Fibroblast of skin of left quadriceps (primary cell): ENCODE measurements at regions not wholly inside any gene's neighbourhood (a gene's known extent, or its start where the extent isn't known, plus 50 kb on each side); places are given as distances from the start of the nearest gene placed in this dataset.

ENCODE experiments used
- DNase-seq, 2 experiments: peaks; one replicate each; pipeline ENCODE4 v3.0.0-alpha.2; 2013; ENCODE audit warnings: low read depth in 2 of 2

DNA sequence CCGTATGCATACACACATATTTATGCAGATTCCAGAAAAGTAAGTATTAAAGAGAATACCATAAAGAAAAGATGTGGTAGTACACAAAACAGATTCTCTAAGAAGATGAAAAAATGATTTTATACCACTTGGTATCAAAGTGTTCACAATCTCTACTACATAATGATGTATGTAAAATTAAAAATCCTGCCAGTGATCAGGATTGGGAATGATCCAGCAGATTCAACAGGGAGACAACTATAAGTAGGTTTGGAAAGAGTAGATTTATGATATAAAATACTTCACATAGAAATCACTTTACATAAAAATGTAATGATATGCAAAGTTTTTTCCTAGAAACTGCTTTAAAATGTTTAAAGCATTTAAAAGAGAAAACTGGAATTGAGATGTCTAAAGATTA, 447.0 kb downstream of the CNTNAP4 start:
- DNase-seq, result no peak

DNA sequence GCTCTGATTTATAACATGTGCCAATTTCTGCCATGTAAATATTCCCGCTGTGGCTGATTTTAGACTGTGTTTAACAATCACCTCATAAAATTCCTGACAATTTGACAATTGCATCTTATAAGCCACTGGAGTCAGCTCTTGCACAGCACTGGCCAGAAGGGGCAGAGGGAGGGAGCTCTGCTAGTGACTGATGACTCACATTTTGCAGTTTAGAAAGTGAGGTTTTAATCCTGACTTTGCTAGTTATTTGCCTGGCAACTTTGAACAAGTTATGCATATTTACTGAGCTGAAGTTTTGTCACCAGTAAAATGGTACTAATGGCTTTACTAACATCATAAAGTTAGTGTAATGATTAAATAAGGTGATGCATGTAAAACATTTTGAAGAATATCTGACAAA, 452.3 kb downstream of the CNTNAP4 start:
- no peak for DNase-seq

DNA sequence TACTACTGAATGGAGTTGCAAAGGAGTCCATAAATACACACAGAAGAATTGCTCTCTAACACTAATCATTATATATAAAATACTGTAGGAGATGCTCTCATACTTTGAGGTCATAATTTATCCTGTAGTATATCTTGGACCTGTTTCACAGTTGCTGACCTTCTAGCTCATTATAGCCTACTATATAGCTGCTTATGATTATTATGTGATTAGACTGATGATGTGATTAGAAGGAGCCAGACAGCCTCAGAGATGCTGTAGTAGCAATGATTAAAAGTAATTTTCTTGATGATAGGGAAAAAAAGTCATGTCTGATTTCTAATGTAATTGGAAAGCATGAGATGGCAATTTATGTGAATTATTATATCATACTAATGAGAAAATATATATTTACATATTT, 455.7 kb downstream of the CNTNAP4 start:
- no peak for DNase-seq

DNA sequence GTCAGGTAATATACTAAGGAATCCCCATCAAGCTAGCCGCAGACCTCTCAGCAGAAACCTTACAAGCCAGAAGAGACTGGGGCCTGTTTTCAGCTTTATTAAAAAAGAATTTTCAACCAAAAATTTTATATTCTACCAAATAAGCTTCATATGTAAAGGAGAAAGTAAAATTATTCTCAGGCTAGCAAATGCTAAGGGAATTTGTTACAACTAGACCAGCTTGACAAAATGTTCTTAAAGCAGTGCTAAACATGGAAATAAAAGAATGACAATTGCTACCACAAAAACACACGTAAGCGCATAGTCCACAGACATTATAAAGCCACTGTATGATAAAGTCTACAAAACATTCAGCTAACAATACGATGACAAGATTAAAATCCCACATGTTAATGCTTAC, 449.4 kb upstream of the MON1B start:
- DNase-seq, result no peak

DNA sequence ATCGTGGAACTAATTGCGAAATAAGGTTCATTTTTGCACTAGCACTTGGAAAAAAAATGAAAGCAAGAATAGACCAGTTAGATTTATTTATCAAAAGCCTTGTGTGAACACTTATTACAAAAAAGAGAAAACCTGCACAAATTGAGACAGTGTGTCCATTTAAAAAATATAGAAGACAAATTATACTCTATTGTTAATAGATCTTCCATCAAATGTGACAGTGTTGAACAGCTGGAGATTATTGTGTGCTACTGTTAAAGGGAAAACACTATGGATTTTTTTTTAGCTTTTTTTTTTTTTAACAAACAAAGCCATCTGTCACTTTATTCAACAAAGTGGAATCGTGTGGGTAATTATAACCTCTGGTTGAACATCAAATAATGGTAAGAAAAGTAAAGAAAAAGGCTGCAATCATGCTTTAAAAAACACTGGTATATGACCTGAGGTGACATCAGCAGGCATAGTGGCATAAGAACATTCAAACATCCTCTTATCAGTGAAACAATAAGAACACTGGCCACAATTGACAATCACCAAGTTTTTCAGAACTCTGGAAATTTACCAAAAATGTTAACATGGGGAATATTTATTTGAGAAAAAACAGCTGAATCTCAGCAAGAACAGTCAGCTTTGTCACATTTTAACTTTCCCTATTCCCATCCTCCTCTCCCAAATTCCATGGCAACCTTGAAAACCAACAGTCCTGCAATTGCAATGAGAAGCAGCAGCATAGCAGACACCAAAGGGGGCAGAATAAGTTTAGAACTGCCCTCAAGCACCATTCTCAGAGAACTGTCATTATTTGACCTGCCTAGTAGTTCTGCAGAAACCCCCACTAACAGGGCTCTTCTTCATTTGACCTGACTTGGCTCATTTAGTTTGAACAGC, 442.3 kb upstream of the MON1B start:
- DNase-seq, result no peak

DNA sequence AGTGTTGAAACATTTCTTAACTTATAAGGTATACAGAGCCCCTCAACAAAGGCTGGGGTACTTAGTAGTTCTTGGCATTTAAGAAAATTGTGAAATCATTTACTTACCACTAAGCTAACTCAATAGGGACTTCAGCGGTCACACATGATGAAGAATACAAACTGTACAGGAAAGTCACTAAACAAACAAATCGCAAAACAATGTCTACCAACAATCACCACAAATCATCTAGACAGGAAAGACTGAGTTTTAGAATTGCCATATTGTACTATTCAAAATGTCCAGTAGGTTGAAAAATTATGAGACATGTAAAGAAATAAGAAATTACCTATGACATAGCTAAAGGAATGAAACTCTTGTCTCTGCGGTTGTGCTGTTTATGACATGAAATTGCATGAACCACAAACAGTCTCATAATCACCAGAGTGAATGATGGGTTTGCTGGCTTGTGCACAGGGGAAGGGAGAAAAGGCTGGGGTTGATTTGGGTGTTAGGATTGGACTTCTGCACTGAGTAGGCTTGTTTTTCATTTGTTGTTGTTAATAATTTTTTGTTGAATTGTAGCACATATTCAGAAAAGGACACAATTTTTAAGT, 441.1 kb upstream of the MON1B start:
- no peak for DNase-seq

DNA sequence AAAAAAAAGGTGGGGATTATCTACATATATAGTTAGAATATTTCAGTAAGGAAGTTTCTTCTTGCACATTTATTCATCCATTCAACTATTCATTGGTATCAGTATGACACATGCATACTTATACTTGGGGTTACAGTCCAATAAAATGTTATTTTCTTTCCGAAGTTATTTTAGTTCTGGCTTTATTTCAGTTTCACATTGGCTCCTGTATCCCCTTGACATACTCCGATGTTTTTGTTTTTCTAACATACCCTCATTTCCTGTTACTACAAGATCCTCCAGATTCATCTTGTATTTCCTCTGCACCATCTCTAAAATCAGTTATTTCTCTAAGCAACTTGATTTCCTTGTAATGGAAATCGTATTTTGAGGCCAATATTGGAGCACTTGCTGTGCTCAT, 435.5 kb upstream of the MON1B start:
- no peak for DNase-seq

DNA sequence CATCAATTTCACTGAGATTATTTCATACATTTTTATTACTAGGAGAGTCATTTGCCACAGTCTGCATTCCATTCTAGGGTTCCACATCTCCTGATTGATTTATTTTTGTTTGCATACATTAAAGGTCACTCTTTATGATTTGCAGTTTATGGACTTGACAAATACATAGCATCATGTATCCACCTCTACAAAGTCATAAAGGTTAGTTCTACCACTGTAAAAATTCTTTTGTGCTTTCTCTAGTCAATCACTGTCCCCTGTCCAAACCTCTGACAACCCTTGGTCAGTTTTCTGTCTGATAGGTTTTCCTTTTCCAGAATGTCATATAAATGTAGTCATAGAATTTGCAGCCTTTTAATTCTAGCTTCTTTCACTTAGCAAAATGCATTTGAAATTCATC, 434.6 kb upstream of the MON1B start:
- DNase-seq, result no peak

DNA sequence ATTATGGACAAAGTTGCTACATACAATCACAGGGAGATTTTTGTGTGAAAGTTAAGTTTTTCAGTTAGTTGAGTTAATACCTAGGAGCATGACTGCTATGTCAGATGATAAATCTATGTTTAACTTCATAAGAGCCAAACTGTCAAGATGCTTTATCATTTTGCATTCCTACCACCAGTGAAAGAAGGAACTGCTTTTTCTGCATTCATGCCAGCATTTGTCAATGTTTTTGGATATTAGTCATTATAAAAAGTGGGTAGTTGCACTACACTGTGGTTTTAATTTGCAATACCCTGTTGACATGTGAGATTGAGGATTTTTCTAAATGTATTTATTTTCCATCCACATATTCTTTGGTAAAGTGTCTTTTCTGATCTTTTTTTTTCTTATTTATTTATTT, 434.0 kb upstream of the MON1B start:
- peak; percentile 3 to 7 for DNase-seq

DNA sequence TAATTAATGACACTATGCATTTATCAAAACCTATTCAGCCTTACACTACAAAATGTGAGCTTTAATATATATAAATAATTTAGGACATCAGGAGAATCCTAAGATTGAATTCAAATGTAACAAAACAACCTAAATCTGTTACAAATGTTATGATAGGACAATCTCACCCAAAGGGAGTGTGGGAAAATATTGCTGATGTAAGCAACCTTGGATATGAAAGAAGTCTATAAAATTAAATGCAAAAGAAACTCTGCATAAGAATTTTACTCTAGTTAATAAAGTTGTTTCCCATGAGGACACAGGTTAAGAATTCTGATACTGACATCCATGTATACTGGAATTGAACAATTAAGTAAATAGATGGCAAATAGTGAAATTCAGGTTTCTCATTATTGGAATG, 424.5 kb upstream of the MON1B start:
- DNase-seq, result no peak

DNA sequence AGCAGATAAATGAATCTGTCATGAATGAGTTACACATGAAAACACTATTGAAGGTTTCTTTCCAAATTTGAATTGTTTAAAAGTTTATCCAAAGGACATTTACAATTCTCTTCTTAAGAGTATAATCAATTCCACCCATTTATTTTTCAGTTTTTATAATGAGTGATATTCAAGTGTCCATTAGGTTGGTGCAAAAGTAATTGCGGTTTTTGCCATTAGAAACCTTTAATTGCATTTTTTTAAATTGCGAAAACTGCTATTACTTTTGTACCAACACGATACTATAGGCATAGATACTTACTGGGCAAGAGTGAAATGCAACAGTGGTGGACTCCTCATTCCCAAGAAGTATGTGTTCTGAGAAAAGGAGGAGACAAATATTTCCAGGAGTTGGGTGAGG, 422.7 kb upstream of the MON1B start:
- DNase-seq, result no peak

DNA sequence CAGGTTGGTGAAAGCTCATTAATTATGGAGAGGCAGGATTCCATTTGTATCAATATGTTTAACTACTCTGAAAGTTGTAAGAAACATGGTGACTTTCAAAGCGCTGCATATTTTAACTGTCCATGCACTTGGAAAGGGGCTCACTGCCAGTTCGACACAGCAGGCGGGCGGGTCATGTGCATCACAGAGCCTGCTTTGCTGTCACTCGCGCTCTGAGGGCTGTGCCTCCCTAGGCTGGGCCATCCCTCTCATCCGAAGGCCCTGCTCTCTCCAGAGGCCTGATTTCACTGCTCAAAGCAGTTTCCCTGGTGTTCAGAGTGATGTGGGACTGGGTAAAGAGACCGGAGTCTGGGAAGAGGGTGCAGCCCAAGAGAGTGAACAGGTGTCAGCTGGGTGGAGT, 422.0 kb upstream of the MON1B start:
- DNase-seq, result no peak

DNA sequence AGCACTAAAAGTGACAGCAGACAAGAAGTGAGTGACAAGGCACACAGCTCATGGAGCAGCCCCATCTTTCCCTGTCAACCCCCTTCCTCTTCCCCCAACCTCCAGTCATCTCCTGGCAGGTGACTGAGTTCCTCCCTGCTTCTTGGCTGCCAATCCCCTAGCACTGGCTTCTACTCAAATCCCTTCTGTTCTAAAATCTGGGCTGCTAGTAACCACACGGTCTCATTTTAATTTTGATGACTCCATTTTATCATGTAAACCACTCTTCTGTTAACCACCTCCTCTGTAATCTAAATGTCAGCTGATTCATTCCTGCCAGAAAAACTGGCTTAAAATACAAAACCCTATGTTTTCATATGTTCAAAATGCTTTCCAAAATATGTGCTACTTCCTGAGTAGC, 419.8 kb upstream of the MON1B start:
- DNase-seq, result no peak

DNA sequence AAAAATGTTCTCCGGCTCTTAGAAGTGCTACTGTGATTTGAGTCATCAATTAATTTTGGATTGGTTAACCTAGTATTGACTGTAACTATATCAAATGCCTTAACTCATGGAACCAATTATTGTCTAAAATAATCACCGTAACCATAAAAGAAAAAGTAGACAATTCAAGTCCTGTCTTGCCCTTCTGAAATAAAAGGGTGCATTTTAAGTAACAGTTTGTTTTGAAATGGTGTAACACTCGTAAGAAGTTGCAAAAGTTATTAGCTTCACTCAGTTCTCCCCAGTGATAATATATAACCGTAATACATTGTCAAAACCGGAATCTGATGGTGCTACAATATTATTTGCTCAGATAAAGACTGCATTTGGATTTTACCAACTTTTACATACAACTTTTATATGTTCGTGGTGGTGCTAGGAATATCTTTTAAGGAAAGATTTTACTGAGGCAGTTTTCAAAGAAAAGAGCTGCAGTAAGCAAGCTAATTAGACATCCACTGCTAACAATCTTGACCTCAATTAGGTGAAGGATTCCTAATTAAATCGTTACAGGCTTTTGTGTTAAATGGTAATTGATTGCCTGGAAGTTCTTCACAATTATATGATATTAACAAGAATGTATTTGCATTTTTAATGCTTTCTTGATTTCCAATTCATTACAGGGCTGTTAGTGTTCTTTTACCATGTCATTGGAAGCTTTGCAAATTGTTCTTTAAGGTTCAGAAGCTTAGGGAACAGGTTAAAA, 413.1 kb upstream of the MON1B start:
- no peak for DNase-seq

DNA sequence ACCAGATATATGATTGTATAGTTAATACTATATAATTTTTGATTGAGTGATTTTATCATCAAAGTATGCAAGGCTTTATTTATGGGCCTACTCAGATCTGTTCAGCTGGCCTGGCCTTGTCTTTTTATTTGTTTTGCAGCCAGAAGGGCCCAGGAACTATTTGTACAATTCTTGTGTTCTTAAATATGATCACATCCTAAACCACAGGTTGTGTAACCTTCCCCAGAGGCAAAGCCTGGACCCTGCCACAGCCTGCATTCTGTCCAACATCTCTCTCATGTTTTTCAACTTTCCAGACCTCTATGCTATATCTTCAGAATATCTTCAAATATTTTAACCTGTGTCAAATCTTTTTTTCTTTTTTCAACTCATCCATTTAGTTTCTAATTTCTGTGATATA, 410.4 kb upstream of the MON1B start:
- no peak for DNase-seq

DNA sequence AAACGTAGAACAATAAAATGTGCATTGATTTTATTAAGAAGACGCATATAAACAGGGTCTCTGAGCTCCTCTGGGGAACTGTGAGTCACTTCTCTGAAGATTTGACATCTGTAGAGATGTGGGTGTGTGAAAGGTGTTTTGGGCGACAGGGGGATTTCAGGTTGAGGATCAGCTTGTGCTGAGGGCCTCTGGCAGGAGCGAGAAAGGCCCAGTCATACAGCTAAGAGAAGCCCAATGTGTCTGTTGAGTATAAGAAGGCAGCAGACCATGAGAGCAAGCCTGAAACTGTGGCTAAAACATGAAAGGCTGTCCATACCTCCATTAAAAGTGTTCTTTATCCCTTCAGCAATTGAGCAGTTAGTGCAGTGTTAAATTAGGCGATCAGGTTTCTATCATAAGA, 406.5 kb upstream of the MON1B start:
- DNase-seq, result no peak

DNA sequence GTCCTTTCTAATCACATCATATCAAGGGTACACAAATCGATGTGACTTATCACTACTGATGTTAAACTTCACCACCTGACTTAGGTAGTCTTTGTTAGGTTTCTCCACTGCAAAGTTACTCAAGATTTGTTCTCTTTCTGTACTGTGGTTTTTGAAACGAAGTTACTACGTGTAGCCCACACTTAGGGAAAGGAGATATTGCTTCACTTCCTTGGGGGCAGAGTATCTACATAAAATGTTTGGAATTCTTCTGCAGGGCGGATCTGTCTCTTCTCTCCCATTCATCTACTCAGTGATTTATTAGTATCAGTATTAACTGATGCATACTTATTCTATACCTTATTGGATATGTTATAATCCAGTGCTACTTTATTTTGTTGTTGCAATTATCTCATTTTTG, 403.6 kb upstream of the MON1B start:
- DNase-seq, result no peak

DNA sequence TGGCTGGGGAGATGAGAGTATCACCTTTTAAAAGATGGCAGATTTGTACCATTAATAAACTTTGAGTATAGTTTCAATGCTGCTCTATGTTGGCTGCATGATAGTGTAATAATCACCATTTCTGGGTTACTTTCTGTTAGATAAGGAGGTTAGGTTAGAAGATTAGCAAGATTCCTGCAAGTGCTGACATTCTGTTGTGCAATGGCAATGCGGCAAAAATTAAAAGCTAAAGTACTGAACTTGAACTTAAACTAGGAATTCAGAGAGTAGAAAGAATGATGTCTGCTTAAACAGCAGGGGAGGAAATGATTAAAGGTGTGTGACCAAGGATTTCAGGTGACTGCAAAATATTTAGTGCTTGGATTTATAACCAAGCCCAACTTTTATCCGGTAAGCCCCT, 399.8 kb upstream of the MON1B start:
- DNase-seq, result no peak

DNA sequence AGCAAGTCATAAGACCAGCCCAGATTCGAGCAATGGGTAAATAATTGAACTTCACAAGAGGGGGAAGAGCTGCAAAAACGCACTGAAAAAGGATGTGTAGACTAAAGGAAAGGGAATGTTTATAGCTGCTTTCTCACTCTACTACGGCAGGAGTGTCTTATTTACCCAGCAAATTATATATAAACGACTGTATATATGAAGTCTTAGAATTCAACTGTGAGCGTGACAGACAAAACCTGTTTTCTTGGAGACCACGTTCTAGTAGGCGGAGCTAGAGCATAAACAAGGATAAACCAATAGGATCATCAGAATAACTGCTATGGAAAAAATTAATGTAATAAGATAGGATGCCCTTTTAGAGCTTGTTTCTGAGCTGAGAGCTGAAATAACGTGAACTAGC, 394.6 kb upstream of the MON1B start:
- no peak for DNase-seq

DNA sequence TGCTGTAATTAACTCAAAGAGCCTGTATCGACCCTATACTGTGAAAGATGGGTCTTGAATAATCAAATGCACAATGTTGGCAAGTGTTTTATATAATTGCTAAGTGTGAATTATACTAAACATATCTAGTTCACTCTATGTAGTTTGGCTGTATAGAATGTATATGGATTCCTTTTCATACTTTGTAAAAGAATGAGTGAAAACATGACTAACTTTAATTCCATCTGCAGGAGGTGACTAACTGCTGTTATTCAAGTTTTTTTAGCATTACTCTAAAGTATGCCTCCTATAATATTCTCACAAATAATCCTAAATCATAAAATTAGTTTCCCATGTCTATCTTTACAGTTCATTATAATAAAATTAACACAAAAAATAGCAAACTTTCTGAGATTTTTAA, 394.0 kb upstream of the MON1B start:
- no peak for DNase-seq

DNA sequence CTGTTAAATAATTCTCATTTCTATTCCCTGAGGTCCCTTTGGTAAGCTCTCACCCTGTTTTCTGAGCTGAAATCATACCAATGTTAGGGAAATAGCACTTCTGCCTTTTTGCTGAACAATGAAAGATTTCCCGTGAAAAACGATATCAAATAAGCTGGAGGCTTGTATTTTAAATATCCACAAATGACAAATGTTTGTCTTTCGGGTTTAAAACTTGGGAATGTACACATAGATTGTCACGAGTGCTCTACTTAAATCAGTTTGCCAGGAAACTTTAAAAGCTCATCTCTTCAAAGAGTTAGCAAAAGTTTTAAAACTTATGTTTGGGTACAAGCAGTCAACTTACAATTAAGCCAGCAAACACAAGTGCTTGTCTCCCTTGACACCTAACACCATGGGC, 393.5 kb upstream of the MON1B start:
- no peak for DNase-seq

DNA sequence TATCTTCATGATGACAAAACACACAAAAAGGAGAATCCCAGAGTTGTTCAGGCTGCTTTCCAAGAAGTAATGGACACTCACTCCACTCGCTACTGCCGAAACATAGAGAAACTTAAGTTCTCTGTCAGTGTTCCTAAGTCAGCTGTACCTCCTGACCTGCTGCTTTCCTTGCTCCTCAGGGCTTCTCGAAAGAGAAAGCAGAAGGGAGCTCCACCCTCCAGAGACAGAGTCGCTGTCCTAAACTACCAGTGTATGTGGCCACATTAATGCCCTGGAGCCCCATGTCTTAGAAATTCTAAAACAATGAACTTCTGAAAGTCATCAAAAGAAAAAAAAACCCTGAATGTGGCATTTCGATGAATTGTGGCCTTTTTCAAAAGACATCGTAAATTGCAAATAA, 390.8 kb upstream of the MON1B start:
- no peak for DNase-seq

DNA sequence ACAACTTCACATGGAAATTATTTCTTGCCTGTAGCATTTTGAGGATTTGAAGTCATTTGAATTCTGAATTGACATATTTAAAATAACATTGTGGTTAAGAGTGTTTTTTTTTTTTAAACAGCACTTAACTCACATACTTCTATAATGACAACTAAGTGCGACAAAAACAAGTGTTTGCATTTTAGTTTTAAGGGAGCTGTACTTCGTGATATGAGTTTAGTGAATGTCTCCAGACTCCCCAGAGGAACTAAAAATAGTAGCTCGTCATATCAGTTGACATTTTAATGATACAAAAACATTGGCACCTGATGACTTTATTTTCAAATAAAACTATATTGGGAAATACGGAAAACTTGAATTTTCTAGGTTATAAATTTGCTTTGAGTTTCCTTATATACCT, 389.6 kb upstream of the MON1B start:
- DNase-seq, result no peak
